HG03442 (cell line): ENCODE measurements at regions not wholly inside any gene's neighbourhood (a gene's known extent, or its start where the extent isn't known, plus 50 kb on each side); places are given as distances from the start of the nearest gene placed in this dataset.

Experiments
- ATAC-seq: cut with Tn5 transposase; IDR thresholded peaks from one replicate; pipeline ENCODE4 v1.9.1; 2021; ENCODE audit warnings: mild to moderate bottlenecking, moderate library complexity; ENCODE audit not compliant: unreplicated experiment

GRCh38 chr3:177524742-177525141 is 327.5 kb upstream of the TBL1XR1 start:
- no peak for ATAC-seq

DNA sequence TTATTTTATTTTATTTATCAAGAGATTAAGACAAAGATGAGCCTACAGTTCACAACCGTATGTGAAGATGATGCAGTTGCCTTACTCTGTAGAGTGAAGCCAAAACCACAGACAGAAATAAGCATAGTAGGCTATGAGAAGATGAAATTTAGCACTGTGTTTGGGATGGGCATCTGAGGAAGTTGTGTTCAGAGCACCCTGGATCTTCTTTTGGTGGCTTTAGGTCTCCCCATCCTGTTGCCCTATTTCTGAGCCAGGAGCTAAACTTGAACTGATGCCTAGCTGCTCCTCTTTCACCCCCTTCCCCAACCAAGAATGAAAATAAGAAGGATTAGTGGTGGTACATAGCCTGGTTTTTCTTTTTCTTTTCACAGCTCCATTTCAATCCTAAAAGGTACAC is 328.1 kb upstream of the TBL1XR1 start:
- no peak for ATAC-seq

DNA sequence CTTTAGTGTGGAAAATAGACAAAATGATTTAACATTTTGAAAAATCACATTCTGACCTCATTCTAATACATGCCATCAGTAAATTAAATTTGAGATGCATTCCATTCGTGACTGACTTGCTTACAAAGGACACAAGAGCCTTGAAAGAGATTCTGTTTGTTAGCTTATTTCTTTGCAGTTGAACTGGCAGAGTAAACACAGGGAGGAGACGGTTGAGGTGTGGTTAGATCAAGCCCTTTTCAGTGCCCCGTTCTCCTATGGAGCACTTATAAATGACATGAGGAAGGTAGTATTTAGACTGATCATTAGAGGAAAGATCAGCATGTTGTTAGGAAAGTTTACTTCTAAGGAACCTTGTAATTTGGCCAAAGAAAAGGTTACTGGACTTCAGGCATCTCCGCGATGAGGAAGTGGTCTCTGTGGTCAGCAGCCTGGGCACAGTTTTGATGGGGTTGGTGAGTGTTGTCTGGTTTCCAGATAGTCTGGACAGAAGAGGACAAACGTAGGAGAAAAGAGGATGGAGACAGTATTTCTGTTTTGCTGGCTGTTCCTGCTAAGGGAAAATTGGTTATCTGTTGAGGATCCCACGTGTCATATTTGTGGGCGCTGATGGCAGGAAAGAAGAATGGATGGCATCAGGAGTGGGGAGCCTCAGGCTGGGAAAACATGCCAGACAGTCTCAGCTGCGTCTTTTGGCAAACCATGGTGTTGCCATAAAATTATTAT is 328.9 kb upstream of the TBL1XR1 start:
- ATAC-seq, result no peak

GRCh38 chr3:177527182-177527581 is 329.9 kb upstream of the TBL1XR1 start:
- ATAC-seq, result no peak

- ATAC-seq, result no peak
These were observed 331.2 kb upstream of the TBL1XR1 start for GRCh38 chr3:177528306-177529070.

- ATAC-seq, result no peak
These were observed 331.8 kb upstream of the TBL1XR1 start for GRCh38 chr3:177529071-177529550.

- no peak for ATAC-seq
These were observed 332.5 kb upstream of the TBL1XR1 start for GRCh38 chr3:177529716-177530335.

GRCh38 chr3:177530908-177531307 is 333.6 kb upstream of the TBL1XR1 start:
- ATAC-seq, result no peak

GRCh38 chr3:177536873-177537272 is 339.6 kb upstream of the TBL1XR1 start:
- ATAC-seq, result no peak

DNA sequence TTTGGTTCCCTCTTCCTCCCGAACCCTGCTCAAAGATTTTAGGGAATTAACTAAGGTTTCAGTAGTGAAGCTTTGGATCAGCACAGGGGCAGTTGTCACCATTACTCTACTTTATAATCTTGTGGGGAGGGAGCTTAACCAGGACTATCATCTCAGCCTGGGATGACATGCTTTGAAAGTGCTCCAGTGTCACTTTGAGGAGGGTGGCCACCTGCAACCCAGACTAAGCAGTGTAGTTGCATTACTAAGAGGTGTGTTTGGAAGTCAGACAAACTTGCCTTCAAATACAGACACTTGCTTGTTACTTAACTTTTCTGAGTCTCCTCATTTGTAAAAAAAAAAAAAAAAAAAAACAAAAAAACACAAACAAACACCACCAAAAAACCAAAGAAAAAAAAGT is 340.3 kb upstream of the TBL1XR1 start:
- ATAC-seq, result no peak

- no peak for ATAC-seq
These were observed 340.9 kb upstream of the TBL1XR1 start for GRCh38 chr3:177538048-177538749.

- ATAC-seq, result peak; percentile 88
These were observed 341.8 kb upstream of the TBL1XR1 start for GRCh38 chr3:177538750-177539730.

- no peak for ATAC-seq
These were observed 344.3 kb upstream of the TBL1XR1 start for GRCh38 chr3:177541541-177541940.

DNA sequence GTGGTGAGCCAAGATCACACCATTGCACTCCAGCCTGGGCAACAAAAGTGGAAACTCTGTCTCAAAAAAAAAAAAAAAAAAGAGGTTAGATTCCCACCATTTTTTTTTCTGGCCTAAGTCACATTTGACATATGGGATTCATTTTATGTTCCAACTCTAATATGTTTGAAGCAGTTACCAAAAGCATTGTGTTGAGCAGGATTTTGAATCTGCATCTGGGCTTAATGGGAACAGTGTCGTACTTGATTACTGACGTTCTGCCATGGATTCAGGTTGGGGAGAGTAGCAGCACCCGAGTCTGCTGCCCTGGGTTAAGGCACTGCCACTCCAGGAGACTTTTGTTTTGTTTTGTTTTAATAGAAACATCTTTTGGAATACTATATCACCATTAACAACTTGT is 348.7 kb upstream of the TBL1XR1 start:
- ATAC-seq, result no peak

GRCh38 chr3:177547711-177548350 is 350.5 kb upstream of the TBL1XR1 start:
- no peak for ATAC-seq

- ATAC-seq, result no peak
These were observed 353.4 kb upstream of the TBL1XR1 start for GRCh38 chr3:177550667-177551066.

- no peak for ATAC-seq
These were observed 354.2 kb upstream of the TBL1XR1 start for GRCh38 chr3:177551431-177551836.

DNA sequence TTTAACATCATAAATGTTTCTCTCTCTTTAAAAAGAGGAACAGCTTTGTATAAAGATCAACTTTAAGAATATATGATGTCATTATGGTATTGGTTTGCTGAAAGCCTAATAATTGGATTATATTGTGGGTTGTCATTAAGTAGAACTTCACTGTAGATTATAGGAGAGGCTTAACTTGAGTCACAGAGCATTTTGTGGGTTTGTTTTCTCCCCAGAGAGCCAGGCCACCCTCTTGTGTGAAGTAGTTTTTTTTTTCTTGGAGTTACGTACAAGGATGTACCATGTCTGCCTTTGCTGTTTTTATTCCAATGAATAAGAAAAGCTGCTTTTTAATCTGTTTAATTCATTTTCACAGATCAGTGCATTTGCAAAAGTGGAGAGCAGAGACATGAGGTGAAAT is 354.8 kb upstream of the TBL1XR1 start:
- no peak for ATAC-seq

GRCh38 chr3:177553012-177553411 is 355.7 kb upstream of the TBL1XR1 start:
- ATAC-seq, result no peak

GRCh38 chr3:177553579-177553978 is 356.3 kb upstream of the TBL1XR1 start:
- ATAC-seq, result no peak
